ENCODE measurements at regions not wholly inside any gene's neighbourhood (a gene's known extent, or its start where the extent isn't known, plus 50 kb on each side); places are given as distances from the start of the nearest gene placed in this dataset.

DNA sequence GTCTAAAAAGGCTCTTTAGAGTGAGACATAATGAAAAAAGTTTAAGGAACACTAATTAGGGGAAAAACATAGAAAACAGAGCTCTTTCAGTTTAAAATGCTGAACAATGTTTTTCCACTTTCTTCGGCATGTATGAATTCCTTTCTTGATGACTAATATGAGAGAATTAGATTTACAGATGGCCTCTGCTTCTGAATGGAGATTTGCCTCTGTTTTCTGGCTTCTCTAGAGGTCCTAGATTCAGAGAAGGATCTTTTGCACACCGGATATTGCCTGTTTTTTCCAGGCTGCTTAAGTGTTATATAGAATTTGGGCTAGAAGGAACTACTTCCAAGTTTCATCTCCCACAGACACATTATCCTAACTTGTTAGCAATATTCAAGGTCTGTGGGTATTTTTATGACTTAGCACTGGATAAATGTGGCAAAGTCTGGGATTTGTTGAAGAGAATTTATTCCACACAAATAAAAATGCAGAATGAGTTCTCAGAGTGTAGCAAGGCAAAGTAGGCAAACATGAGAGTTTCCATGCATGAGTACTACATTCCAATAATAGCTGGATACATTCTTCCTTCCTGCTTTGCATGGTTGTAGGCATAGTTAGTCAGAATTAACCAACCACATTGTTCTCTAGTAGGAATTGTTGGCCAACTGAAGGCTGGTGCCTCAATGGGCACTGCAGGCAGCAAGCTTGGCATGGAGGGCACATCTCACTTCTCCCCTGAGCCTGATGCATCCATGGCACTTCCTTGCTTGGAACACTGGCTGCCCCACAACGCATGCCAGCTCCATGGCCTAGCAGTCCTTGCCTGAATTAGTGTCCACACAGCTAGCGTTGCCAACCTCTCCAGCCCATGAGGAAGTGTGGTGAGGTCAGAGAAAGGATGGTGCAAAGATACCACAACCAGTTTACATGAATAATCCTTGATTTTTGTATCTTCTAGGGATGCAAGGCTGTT is 224.2 kb downstream of the CLIC5 start:
- no peak for FAIRE-seq

DNA sequence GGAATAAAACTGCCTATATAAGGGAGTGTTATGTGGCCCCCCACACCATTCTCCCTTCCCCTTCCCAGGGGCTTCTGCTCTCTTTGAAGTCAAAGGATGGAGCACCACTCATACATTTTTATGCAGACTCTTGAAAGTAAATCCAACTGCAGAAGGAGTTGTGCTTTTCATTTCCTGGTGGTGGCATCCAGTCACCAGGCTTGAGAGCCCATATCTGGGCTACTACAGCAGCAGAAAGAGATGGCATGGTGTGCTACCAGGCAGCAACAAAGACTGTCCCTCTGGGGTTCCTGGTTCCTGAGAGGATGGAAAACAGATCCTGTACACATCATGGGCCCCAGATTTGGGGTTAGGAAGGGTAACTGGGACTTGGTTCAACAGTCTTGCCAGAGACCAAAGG is 226.4 kb downstream of the CLIC5 start:
- FAIRE-seq, result no peak

- no peak for FAIRE-seq
Observed at GRCh38 chr6:45787384-45787783, 228.3 kb downstream of the CLIC5 start.

GRCh38 chr6:45786355-45786781 is 229.3 kb downstream of the CLIC5 start:
- FAIRE-seq, result peak; percentile 76

GRCh38 chr6:45784250-45784649 is 231.4 kb downstream of the CLIC5 start:
- FAIRE-seq, result no peak

- no peak for FAIRE-seq
Observed at GRCh38 chr6:45783716-45784115, 231.9 kb downstream of the CLIC5 start.

DNA sequence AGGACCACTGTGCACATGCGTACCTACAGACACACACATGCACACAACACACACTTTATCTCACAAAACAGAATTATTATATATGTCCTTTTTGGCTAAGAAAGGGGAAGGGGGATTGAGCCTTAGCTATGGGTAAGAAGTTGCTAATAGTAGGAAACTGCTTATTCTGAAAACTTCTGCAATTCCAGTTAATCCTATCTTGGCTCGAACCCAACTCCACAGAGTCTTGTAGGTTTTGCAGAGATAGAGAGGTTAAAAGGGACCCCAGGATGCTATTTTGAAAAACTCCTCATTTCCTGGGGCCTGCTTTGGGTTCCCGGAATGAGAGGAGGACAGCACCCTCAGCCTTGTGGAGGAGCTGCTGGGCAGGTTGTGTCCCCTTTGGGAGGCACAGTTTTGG is 233.8 kb downstream of the CLIC5 start:
- FAIRE-seq, result no peak

DNA sequence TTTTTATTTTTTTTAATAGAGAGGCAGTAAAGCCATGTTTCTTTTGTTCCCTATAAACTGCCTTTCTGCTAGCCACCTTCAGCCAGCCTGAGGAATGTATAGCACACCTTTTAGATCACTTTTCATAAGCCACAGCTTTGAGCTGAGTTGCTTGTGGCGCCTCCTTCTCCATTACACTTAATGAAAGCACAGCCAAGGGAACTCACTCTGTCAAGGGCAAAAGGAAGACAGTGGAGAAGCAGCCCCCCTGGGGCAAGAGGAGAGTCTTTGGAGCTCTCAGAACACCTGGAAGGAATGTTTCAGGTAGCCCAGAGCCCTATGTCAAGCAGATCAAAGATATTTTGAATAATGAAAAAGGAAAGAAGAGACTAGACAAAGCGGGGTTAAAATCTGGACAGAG is 235.1 kb downstream of the CLIC5 start:
- FAIRE-seq, result no peak

- no peak for FAIRE-seq
Observed at GRCh38 chr6:45775026-45775697, 240.5 kb downstream of the CLIC5 start.

DNA sequence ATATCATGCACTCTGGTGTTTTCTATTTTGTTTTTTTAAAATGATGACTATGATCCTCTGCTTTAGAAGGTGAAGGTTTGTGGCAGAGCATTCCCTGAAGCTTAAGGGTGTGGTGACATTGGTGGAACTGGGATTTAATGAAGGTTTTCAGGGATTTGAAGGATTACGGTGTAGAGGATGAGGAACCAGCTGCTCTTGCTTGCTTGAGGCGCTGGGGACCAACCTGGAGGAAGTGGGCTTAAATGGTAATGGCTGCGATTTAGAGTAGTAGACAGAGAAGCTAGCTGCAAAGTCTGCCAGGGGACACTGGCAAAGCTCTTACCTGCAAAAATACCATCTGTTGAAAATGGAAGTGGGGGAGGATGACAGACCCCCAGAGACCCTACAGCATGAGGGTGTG is 241.8 kb downstream of the CLIC5 start:
- FAIRE-seq, result no peak

- no peak for FAIRE-seq
Observed at GRCh38 chr6:45772886-45773495, 242.7 kb downstream of the CLIC5 start.

DNA sequence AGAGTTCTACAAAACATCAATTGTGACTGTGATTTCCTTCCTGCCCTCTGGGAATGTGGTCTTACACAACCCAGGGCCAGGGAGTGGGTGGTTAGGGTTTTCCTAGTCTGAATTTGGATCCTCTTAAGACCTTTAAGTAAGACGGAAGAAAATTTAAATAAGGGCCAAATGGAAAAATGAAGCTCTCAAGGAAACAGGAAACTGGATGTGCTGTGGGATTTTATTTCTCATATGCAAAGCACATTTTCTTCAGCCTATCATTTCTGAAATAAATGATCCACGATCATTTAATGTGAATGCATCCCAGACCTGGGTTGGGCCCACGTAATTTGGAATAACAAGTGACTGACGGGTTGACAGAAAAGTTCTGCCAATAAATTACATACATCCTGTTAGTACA is 243.6 kb downstream of the CLIC5 start:
- FAIRE-seq, result no peak

DNA sequence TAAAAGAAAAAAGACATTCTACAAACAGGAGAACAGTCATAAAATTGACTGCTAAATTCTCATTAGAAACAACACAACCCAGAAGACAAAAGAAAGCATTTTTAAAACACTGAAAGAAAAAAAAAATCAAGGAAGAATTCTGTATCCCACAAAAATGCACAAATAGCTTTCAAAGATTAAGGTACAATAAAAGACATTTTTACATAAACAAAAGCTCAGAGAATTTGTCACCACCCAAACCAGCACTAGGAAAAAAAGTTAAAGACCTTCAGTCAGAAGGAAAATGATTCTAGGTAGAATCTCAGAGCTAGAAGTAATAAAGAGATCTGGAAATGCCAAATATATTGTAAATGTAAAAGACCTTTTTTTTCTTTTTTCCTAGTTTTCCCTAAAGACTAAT is 252.4 kb downstream of the CLIC5 start:
- FAIRE-seq, result no peak

GRCh38 chr6:45759472-45759810 is 256.2 kb downstream of the CLIC5 start:
- no peak for FAIRE-seq

DNA sequence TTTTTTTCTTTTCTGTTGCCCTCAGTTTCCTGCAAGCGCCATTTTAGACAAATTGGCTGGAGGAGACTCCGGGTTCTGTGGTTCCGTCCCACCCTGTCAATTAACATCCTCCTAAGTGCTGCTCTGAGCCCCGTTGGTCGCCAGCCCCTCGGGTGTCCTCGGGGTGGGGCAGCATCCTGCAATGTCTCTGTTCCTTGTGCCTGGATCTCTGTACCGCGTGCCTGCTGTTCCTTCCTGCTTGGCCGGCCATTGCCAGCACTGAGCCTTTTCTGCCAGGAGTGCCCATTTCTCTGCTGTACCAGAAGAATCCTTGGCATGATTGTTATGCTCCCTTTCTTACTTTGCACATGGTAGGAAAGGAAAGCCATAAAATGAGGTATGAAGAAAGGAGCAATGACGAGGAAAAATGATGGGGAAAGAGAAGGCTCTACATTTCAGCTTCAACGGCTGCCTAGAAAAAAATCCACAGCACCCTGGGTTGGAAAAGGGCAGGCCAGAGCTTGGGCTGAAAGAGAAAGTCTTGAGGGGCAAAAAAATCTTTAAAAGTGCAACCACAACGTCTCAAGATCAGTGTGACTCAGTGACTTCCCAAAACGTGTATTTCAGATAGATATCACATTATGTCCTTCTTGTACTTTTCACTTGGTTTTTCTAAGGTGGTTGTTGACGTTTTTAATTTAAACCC is 256.7 kb downstream of the CLIC5 start:
- no peak for FAIRE-seq

DNA sequence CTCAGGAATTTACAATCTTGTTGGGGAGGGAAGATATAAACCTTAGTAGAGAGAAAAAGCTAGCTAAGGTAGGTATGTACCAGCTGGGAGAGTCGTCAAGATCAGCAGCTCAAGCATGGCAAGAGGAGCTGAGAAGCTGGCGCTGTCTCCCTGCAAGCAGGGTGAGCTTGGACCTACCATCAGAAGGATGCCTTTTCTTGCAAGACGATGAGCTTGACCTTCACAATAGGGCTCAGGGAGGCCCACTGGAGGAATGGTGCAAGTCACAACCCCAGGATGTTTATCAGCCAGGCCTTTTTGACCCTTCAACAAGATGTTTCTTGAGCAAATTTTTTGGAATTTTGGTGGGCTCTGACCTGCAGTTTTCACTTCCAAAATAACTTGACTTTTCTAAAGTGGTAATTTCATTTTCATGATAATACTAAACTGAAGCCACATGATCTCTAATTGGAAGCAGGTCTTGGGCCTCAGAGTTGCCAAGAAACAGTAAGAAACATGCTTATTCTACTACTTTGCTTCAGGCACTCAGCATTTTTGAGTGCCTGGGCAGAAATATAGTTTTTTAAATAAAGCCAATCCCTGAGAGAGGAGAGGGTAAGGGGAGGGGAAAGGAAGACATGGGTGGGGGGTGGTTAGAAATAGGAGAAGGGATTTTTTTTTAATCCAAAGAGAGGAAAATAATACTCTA is 258.1 kb downstream of the CLIC5 start:
- FAIRE-seq, result no peak

DNA sequence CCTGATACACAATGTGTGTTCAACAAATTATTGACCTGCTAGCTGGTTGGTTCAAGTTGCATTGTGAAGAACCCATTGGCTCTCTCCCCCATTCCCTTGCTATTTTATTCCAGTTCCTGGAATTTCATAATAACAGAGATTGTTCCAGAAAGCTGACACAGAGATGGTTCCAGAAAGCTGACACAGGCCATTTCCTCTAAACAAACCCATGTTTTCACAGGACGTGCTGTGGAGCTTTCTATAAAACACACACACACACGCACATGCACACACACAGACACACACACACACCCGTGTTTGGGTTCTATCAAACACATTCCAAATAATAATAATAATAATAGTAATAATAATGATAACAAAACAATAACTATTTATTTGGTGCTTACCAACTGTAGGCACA is 259.1 kb downstream of the CLIC5 start:
- no peak for FAIRE-seq

DNA sequence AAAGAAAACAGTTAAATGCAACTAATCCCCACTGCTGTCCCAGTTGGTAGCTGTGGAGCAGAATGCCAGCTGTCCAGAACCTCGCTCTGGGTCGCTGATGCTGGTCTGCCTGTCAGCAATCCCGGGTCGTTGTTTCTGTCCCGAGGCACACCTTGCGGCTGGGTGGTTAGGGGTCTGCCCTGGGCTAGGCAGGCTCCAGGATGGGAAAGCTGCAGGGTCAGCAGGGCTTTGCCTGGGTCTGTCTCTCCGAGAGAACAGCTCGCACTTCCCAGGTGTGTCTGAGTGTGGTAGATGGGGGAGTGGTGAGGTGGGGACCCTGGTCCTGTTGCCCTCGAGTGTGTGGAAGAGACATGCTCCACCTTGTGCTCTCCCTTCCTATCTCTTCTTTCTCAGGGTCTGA is 261.2 kb downstream of the CLIC5 start:
- no peak for FAIRE-seq

GRCh38 chr6:45746046-45746445 is 269.6 kb downstream of the CLIC5 start:
- no peak for FAIRE-seq

- FAIRE-seq, result no peak
Observed at GRCh38 chr6:45743028-45743615, 272.5 kb downstream of the CLIC5 start.

GRCh38 chr6:45742591-45742990 is 273.1 kb downstream of the CLIC5 start:
- FAIRE-seq, result no peak

DNA sequence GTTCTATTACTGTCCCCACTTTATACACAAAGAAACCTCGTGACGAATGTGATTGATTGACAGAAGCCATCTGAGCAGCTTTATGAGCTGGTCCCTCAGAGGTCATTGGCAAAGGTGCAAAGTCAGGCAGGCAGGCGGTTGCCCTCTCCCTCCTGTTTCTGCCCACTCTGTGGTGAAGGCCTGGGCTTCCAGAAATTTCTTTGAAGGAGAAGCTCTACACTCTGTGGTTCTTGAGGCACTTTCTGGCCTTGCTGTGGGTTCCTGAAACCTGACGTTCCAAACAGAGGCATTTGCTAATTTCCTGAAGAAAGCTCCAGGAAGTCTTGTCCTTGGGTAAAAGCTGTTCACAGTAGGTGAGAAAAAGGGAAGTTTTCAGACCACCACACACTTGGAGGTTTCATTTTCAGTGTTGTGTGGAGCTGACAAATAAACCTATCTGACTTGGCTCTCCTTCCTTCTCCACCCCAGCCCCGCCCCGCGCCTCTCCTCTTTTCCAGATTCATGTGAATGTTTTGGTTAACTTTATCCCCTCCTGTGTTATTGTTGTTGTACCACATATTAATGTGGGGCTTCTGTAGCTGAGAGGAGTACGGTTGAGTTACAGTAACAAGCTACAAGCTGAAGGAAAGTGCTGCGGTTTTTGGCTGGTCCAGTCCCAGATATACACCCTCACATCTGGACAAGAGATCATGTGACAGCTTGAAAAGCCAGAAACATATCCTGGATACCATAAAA is 274.1 kb downstream of the CLIC5 start:
- FAIRE-seq, result no peak

All from islet of Langerhans (tissue), 1 donor.